ENCODE measurements at regions not wholly inside any gene's neighbourhood (a gene's known extent, or its start where the extent isn't known, plus 50 kb on each side); places are given as distances from the start of the nearest gene placed in this dataset.

DNA sequence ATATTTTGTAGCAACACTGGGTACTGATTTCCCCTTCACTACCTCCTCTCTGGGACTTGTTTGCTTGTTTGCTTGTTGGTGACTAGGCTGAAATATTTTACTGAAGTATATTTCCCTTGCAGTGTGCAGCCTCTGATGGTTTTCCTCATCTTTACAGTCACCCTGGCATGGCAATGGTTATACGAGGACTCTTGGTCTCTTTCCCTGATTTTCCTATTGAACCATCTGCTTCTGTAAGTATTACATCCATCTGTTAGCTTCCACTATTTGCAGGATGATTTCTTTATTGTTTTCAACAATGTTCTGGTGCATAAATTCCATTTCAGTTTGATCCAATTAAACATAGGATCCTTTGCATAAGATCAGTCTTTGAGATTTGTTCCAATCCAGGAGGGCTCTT, 465.1 kb downstream of the MEI4 start:
- intact Hi-C loops (cut with micrococcal nuclease): no loop called here
- Histone ChIP-seq H3K4me3 (replicated peaks in 1 of 2; ENCODE audit: low read depth in 1 of 2, low read length in 2 of 2) (no peak overlapping the region), H3K4me1 (ENCODE audit: control insufficient read depth in 1 of 2, insufficient read depth in 2 of 2, low read length in 2 of 2) (no peaks in the 10 kb centered on the region), H3K36me3 (ENCODE audit: control insufficient read depth in 1 of 2, insufficient read depth in 2 of 2, low read length in 2 of 2) (no peaks in the 10 kb centered on the region), H3K9me3 (ENCODE audit: control insufficient read depth in 1 of 2, insufficient read depth in 1 of 2, low read depth in 1 of 2, low read length in 2 of 2) (no peaks in the 10 kb centered on the region), H3K9ac (ENCODE audit: low read length) (no peak overlapping the region), H3K27me3 (ENCODE audit: insufficient read depth, low read length) (no peaks in the 10 kb centered on the region), H3K9me2 (ENCODE audit: insufficient read depth) (no peaks in the 10 kb centered on the region), H3K79me2 (ENCODE audit: insufficient read depth, low read length) (no peaks in the 10 kb centered on the region), H4K20me1 (ENCODE audit: insufficient read depth) (no peaks in the 10 kb centered on the region), H3K4me2 (ENCODE audit: low read length) (no peak overlapping the region), H2AFZ (ENCODE audit: low read depth, low read length, poor library complexity, severe bottlenecking) (no peak overlapping the region), H3K27ac (ENCODE audit: low read depth, low read length) (no peak overlapping the region)
- ATAC-seq (no peak), DNase-seq (ENCODE audit: low read depth, low spot score) (no peak)
- TF ChIP-seq, protein P1, sequence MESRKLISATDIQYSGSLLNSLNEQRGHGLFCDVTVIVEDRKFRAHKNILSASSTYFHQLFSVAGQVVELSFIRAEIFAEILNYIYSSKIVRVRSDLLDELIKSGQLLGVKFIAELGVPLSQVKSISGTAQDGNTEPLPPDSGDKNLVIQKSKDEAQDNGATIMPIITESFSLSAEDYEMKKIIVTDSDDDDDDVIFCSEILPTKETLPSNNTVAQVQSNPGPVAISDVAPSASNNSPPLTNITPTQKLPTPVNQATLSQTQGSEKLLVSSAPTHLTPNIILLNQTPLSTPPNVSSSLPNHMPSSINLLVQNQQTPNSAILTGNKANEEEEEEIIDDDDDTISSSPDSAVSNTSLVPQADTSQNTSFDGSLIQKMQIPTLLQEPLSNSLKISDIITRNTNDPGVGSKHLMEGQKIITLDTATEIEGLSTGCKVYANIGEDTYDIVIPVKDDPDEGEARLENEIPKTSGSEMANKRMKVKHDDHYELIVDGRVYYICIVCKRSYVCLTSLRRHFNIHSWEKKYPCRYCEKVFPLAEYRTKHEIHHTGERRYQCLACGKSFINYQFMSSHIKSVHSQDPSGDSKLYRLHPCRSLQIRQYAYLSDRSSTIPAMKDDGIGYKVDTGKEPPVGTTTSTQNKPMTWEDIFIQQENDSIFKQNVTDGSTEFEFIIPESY (IDR thresholded peaks at IDR 0.05; ENCODE audit: extremely low read depth, insufficient replicate concordance, low read length): no peak
- TF ChIP-seq EGR1 (IDR thresholded peaks at IDR 0.05; ENCODE audit: low read depth) (no peak), YY1 (IDR thresholded peaks at IDR 0.05; ENCODE audit: extremely low read depth, insufficient replicate concordance, low read depth, low read length) (no peak), EZH2 (IDR thresholded peaks at IDR 0.05) (no peak), CBX3 (IDR thresholded peaks at IDR 0.05; ENCODE audit: low read depth) (no peak), SRF (IDR thresholded peaks at IDR 0.05; ENCODE audit: low read depth) (no peak), RAD21 (IDR thresholded peaks at IDR 0.05; ENCODE audit: low read depth) (no peak), ELF1 (IDR thresholded peaks at IDR 0.05; ENCODE audit: borderline replicate concordance, low read depth) (no peak), CEBPB (IDR thresholded peaks at IDR 0.05; ENCODE audit: low read depth) (no peak), ZNF274 (IDR thresholded peaks at IDR 0.05; ENCODE audit: low read depth, low read length) (no peak), POLR2A (IDR thresholded peaks at IDR 0.05; ENCODE audit: borderline replicate concordance, extremely low read depth, insufficient read depth, insufficient read length) (no peak), SP1 (IDR thresholded peaks at IDR 0.05; ENCODE audit: low read depth) (no peak), EZH2phosphoT487 (IDR thresholded peaks at IDR 0.05; ENCODE audit: borderline replicate concordance) (no peak), POLR2AphosphoS5 (IDR thresholded peaks at IDR 0.05; ENCODE audit: low read depth, low read length) (no peak), TCF7L2 (IDR thresholded peaks at IDR 0.05; ENCODE audit: borderline replicate concordance, extremely low read depth, insufficient read depth, insufficient read length) (no peak), SIN3A (IDR thresholded peaks at IDR 0.05; ENCODE audit: low read depth) (no peak), FOSL1 (IDR thresholded peaks at IDR 0.05; ENCODE audit: low read depth) (no peak)
- TF ChIP-seq, protein P2, sequence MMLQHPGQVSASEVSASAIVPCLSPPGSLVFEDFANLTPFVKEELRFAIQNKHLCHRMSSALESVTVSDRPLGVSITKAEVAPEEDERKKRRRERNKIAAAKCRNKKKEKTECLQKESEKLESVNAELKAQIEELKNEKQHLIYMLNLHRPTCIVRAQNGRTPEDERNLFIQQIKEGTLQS (IDR thresholded peaks at IDR 0.05): no peak
- TF ChIP-seq, protein P3, sequence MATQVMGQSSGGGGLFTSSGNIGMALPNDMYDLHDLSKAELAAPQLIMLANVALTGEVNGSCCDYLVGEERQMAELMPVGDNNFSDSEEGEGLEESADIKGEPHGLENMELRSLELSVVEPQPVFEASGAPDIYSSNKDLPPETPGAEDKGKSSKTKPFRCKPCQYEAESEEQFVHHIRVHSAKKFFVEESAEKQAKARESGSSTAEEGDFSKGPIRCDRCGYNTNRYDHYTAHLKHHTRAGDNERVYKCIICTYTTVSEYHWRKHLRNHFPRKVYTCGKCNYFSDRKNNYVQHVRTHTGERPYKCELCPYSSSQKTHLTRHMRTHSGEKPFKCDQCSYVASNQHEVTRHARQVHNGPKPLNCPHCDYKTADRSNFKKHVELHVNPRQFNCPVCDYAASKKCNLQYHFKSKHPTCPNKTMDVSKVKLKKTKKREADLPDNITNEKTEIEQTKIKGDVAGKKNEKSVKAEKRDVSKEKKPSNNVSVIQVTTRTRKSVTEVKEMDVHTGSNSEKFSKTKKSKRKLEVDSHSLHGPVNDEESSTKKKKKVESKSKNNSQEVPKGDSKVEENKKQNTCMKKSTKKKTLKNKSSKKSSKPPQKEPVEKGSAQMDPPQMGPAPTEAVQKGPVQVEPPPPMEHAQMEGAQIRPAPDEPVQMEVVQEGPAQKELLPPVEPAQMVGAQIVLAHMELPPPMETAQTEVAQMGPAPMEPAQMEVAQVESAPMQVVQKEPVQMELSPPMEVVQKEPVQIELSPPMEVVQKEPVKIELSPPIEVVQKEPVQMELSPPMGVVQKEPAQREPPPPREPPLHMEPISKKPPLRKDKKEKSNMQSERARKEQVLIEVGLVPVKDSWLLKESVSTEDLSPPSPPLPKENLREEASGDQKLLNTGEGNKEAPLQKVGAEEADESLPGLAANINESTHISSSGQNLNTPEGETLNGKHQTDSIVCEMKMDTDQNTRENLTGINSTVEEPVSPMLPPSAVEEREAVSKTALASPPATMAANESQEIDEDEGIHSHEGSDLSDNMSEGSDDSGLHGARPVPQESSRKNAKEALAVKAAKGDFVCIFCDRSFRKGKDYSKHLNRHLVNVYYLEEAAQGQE (IDR thresholded peaks at IDR 0.05; ENCODE audit: low read depth): no peak
- TF ChIP-seq, protein P4, sequence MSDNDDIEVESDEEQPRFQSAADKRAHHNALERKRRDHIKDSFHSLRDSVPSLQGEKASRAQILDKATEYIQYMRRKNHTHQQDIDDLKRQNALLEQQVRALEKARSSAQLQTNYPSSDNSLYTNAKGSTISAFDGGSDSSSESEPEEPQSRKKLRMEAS (IDR thresholded peaks at IDR 0.05): no peak
- CTCF ChIA-PET: no interaction called here
- POLR2A ChIA-PET: no interaction called here
- no TSS peak for BruUV-seq (replicated peaks)
- RAD21 ChIA-PET (ENCODE audit: low non-redundant PET in 1 of 2, low total read pairs in 2 of 2, uncharacterized antibody in 2 of 2, unreplicated experiment in 2 of 2): no interaction called here
